Right ventricle myocardium inferior (tissue), 1 donor: ENCODE measurements at regions not wholly inside any gene's neighbourhood (a gene's known extent, or its start where the extent isn't known, plus 50 kb on each side); places are given as distances from the start of the nearest gene placed in this dataset.

ENCODE experiments used
- ATAC-seq: fragments of 200-7000 bp; cut with Tn5 transposase; one replicate; pipeline ENCODE4 v1.9.1; 2020; ENCODE audit warnings: mild to moderate bottlenecking, moderate library complexity
- DNase-seq: peaks from one replicate; pipeline ENCODE4 v3.0.0; 2021; ENCODE audit errors: missing footprints
- intact Hi-C: fragments of 100-400 bp; cut with DNase I; formaldehyde crosslinking; loops from one replicate; pipeline ENCODE4 v1.11.0; 2022
- donor health status: DM: no; HTN: yes; CAD: no; lungs with severe emphysema.

DNA sequence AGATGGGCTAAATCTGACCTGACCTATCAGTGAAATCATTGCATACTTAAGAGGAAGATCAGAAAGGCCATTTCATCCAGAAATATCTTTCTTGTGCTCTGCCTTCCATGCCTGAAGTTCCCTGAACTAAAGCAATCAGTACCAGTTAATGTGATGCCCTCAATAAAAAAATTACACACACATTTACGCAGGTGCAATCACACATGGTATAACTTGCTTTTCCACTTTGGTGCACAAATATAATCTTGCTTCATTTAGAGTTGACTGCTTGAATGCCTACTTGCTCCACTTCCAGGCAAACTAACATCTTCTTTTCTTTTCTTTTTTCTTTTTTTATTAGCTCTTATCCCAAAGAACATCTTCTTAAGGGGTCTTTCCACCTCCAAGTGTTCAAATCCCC, 58.3 kb upstream of the KIF5B start:
- intact Hi-C loops, result no loop called here

DNA sequence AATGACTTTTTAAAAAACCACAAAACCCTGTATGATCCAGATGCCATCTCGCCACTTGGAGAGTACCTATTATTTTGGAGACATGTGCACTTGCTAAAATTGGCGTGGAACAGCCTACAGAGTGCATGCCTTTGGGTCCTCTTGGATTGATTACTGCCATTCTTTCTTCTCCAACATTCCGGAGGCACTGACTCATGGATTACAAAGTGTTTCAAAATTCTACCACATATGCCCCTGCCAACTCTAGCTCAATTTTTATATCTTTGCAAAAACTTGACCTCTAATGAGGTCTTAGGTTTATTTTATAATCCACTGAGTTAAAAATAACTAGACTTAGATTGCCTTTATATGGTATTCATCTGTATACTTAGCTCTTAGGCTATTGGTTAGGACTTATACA, 55.8 kb upstream of the KIF5B start:
- no peak for DNase-seq
- no peak for ATAC-seq
- intact Hi-C loops, result no loop called here

More for the DNA sequence above, 58.3 kb upstream of the KIF5B start:
- no peak for DNase-seq
- ATAC-seq, result no peak

DNA sequence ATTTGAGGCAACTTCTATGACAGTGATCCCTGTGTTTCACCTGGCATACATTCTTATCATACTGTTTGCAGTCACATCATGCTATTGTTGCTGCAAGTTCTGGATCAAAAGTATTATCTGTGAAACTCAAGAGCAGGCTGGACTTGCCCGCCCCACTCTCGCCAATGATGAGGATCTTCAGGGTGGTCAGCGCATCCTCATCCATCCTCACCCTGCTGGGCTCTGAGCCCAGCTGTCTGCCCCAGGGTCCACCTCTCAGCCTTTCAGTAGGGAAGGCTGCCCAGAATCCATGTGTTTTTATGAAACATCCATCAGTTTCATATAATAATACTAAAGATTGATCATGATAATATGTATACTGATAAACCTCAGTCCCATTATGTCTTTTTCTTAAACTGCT, 55.4 kb upstream of the KIF5B start:
- ATAC-seq (no peak), DNase-seq (no peak)
- intact Hi-C loops, result no loop called here

DNA sequence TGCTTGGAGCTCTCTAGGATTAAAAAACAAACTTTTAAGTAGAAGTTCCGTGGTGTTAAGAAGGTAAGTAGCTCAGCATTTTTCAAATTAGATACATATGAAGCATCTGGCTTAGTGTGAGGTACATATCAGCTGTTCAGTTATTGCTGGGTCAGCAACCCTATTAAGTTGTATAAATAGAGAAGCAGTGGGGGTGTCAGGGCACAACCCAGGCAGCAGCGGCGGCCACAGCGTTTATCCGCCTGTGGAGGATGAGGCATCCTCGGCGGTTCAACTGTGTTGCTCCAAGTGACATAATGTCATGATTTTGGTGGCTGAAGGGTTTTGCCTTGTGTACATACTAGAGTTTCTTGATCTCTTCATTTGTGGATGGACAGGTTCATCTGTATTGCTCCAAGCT, 54.6 kb upstream of the KIF5B start:
- DNase-seq, result no peak
- no peak for ATAC-seq
- intact Hi-C loops, result no loop called here

DNA sequence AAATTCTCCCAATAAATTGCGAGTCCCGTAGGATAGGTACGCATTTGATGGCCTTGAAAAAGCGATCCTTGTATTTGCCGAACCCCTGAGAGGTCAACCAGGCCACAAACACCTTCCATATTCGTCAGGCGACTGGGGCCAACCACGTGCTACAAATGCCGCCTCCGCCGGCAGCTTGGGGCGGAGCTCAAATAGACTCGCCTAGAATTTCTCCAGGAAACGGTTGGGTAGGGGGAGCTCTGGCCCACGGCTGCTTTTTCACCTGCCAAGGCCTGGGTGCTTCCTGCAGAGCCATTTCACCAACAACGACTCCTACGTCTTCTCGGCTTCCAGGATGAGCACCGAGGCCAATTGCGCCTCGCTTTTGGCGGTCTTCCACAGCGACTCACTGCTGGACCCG, 53.4 kb upstream of the KIF5B start:
- no peak for ATAC-seq
- intact Hi-C loops, result no loop called here
- no peak for DNase-seq
